GM12878 (cell line): ENCODE measurements at regions not wholly inside any gene's neighbourhood (a gene's known extent, or its start where the extent isn't known, plus 50 kb on each side); places are given as distances from the start of the nearest gene placed in this dataset.

Experiments used
- CTCF ChIP-seq, 3 experiments: IDR thresholded peaks in 2 of 3; conservative IDR thresholded peaks in 1 of 3; 2 replicates each; pipeline ENCODE4 v1.5.1; 2011; ENCODE audit warnings: low read depth in 3 of 3, low read length in 3 of 3, mild to moderate bottlenecking in 3 of 3, control low read depth in 2 of 3, moderate library complexity in 2 of 3, inconsistent platforms in 1 of 3, mixed read lengths in 1 of 3; ENCODE audit not compliant: control insufficient read depth in 2 of 3, insufficient read depth in 1 of 3; ENCODE audit errors: extremely low read depth in 1 of 3
- EP300 ChIP-seq, 2 experiments: fragments of 150-350 bp in 1 of 2; IDR thresholded peaks; 2 replicates each; pipeline ENCODE4 v1.6.1; 2011 to 2012; ENCODE audit warnings: low read depth in 2 of 2, low read length in 2 of 2, borderline replicate concordance in 1 of 2, improper control_type of control experiment in 1 of 2, inconsistent platforms in 1 of 2; ENCODE audit not compliant: control insufficient read depth in 1 of 2
- JUND ChIP-seq: IDR thresholded peaks from 2 replicates; pipeline ENCODE4 v1.6.1; 2012; ENCODE audit warnings: low read depth, mild to moderate bottlenecking, low read length, improper control_type of control experiment, moderate library complexity
- NR2F1 ChIP-seq: fragments of 450-650 bp; conservative IDR thresholded peaks from 2 replicates; pipeline ENCODE4 v1.6.1; 2017; ENCODE audit warnings: mild to moderate bottlenecking
- RCOR1 ChIP-seq: conservative IDR thresholded peaks from 2 replicates; pipeline ENCODE4 v1.6.1; 2012; ENCODE audit warnings: low read depth, low read length, improper control_type of control experiment
- ZZZ3 ChIP-seq: IDR thresholded peaks from 2 replicates; pipeline ENCODE4 v1.6.1; 2011; ENCODE audit warnings: low read depth; ENCODE audit not compliant: control insufficient read depth, insufficient read length
- TF ChIP-seq, protein P1 (sequence below): fragments of 450-650 bp; IDR thresholded peaks from 2 replicates; pipeline ENCODE4 v1.6.1; 2016; ENCODE audit warnings: mild to moderate bottlenecking, moderate library complexity, borderline replicate concordance

- TF ChIP-seq JUND (no peak), ZZZ3 (no peak), RCOR1 (no peak), NR2F1 (no peak), EP300 (IDR thresholded peaks at IDR 0.05; ENCODE audit: borderline replicate concordance in 1 of 2, control insufficient read depth in 1 of 2, low read depth in 2 of 2, low read length in 2 of 2) (no peak), CTCF (IDR thresholded peaks at IDR 0.05 in 2 of 3, conservative IDR thresholded peaks at IDR 0.05 in 1 of 3; ENCODE audit: control insufficient read depth in 2 of 3, extremely low read depth in 1 of 3, insufficient read depth in 1 of 3, low read depth in 3 of 3, low read length in 3 of 3) (no peak)
- TF ChIP-seq, protein P1, sequence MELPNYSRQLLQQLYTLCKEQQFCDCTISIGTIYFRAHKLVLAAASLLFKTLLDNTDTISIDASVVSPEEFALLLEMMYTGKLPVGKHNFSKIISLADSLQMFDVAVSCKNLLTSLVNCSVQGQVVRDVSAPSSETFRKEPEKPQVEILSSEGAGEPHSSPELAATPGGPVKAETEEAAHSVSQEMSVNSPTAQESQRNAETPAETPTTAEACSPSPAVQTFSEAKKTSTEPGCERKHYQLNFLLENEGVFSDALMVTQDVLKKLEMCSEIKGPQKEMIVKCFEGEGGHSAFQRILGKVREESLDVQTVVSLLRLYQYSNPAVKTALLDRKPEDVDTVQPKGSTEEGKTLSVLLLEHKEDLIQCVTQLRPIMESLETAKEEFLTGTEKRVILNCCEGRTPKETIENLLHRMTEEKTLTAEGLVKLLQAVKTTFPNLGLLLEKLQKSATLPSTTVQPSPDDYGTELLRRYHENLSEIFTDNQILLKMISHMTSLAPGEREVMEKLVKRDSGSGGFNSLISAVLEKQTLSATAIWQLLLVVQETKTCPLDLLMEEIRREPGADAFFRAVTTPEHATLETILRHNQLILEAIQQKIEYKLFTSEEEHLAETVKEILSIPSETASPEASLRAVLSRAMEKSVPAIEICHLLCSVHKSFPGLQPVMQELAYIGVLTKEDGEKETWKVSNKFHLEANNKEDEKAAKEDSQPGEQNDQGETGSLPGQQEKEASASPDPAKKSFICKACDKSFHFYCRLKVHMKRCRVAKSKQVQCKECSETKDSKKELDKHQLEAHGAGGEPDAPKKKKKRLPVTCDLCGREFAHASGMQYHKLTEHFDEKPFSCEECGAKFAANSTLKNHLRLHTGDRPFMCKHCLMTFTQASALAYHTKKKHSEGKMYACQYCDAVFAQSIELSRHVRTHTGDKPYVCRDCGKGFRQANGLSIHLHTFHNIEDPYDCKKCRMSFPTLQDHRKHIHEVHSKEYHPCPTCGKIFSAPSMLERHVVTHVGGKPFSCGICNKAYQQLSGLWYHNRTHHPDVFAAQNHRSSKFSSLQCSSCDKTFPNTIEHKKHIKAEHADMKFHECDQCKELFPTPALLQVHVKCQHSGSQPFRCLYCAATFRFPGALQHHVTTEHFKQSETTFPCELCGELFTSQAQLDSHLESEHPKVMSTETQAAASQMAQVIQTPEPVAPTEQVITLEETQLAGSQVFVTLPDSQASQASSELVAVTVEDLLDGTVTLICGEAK = no peak
Measured at GRCh38 chr21:27817902-27818623, 851.2 kb upstream of the ADAMTS5 start.
